Esophagus squamous epithelium (tissue), 4 donors: ENCODE measurements at regions not wholly inside any gene's neighbourhood (a gene's known extent, or its start where the extent isn't known, plus 50 kb on each side); places are given as distances from the start of the nearest gene placed in this dataset.

Experiments used
- POLR2A ChIP-seq, 4 donors: fragments of 450-650 bp; IDR thresholded peaks; one replicate each; pipeline ENCODE4 v1.6.1; 2017; ENCODE audit warnings: antibody characterized with exemption in 4 of 4, mild to moderate bottlenecking in 4 of 4, moderate library complexity in 3 of 4
- TF ChIP-seq, protein P1 (sequence below), 6 experiments: fragments of 450-650 bp in 4 of 6; fragments of 200-600 bp in 2 of 6; sonication (generic) in 2 of 6; IDR thresholded peaks; one replicate each; pipeline ENCODE4 v1.5.1; 2016 to 2019; ENCODE audit warnings: antibody characterized with exemption in 6 of 6, mild to moderate bottlenecking in 4 of 6, moderate library complexity in 4 of 6

DNA sequence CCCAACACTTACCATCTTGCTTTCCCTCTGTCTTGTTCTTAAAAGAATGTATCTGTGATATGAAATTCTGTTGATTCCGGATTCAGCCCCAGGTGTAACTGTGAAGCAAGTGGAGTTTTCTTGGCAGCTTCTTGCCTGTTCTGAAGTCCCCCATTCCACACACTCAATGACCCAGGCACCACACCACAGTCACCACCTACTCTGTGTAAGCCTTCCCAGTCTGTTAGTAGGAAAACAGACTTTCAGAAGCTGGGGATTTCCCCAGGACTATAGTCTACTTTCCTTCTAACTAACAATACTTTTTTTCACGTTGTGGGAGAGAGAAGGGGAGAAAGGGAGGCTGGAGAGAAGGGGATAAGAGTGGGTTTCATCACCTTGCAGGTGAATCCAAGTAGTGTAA, 299.1 kb upstream of the PROX1 start:
- TF ChIP-seq, protein P1, sequence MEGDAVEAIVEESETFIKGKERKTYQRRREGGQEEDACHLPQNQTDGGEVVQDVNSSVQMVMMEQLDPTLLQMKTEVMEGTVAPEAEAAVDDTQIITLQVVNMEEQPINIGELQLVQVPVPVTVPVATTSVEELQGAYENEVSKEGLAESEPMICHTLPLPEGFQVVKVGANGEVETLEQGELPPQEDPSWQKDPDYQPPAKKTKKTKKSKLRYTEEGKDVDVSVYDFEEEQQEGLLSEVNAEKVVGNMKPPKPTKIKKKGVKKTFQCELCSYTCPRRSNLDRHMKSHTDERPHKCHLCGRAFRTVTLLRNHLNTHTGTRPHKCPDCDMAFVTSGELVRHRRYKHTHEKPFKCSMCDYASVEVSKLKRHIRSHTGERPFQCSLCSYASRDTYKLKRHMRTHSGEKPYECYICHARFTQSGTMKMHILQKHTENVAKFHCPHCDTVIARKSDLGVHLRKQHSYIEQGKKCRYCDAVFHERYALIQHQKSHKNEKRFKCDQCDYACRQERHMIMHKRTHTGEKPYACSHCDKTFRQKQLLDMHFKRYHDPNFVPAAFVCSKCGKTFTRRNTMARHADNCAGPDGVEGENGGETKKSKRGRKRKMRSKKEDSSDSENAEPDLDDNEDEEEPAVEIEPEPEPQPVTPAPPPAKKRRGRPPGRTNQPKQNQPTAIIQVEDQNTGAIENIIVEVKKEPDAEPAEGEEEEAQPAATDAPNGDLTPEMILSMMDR (IDR thresholded peaks at IDR 0.05): no peak
- no peak for TF ChIP-seq POLR2A (IDR thresholded peaks at IDR 0.05)
